HCT116 (cell line): ENCODE measurements at regions not wholly inside any gene's neighbourhood (a gene's known extent, or its start where the extent isn't known, plus 50 kb on each side); places are given as distances from the start of the nearest gene placed in this dataset.

ENCODE experiments used
- ATAC-seq: fragments of 200-7000 bp; cut with Tn5 transposase; 2 replicates; pipeline ENCODE4 v1.9.1; 2020; ENCODE audit warnings: mild to moderate bottlenecking, moderate library complexity
- BruUV-seq: library from RNA; stranded (reverse); fragments of 400-500 nt; replicated peaks from 2 replicates; lab custom pipeline; 2021; lab: Mats Ljungman, UMichigan
- CTCF ChIA-PET: fragments of 300-600 bp; sonication (Branson Sonifier 250); formaldehyde crosslinking; loops from one replicate; lab custom pipeline; 2021; ENCODE audit warnings: antibody characterized with exemption; lab: Charles Lee
- POLR2A ChIA-PET: fragments of 300-600, 350-600 bp; sonication (Branson Sonifier 250); formaldehyde crosslinking; loops from one replicate; lab custom pipeline; 2021; ENCODE audit warnings: antibody characterized with exemption; lab: Charles Lee
- RAD21 ChIA-PET, 2 experiments: fragments of 300-600 bp; sonication (Branson Sonifier 250); formaldehyde crosslinking; loops; one replicate each; lab custom pipeline; 2023; ENCODE audit warnings: low total read pairs in 2 of 2; ENCODE audit not compliant: uncharacterized antibody in 2 of 2, unreplicated experiment in 2 of 2, low non-redundant PET in 1 of 2; lab: Charles Lee
- DNase-seq: peaks from one replicate; pipeline ENCODE4 v3.0.0-alpha.2; 2010; ENCODE audit warnings: low read depth, low spot score
- H2AFZ ChIP-seq: fragments of 200-600 bp; shearing (Covaris generic), sonication (generic); 2 replicates; pipeline ENCODE4 v1.6.1; 2017; ENCODE audit warnings: low read depth, mixed run types, mixed read lengths, antibody characterized with exemption, low read length; ENCODE audit not compliant: poor library complexity, severe bottlenecking
- H3K27ac ChIP-seq: 2 replicates; pipeline ENCODE4 v1.5.1; 2012; ENCODE audit warnings: low read depth, low read length
- H3K27me3 ChIP-seq: fragments of 200-600 bp; sonication (generic); 2 replicates; pipeline ENCODE4 v1.6.1; 2016; ENCODE audit warnings: mixed run types, low read length, mixed read lengths; ENCODE audit not compliant: insufficient read depth
- H3K36me3 ChIP-seq, 2 experiments: fragments of 200-500 bp in 1 of 2; fragments of 200-600 bp in 1 of 2; sonication (Bioruptor generic) in 1 of 2; sonication (generic) in 1 of 2; 2 replicates each; pipeline versions ENCODE4 v1.5.1 to v1.6.1; 2014 to 2016; ENCODE audit warnings: low read length in 2 of 2, inconsistent platforms in 1 of 2, mixed read lengths in 1 of 2, mixed run types in 1 of 2; ENCODE audit not compliant: insufficient read depth in 2 of 2, control insufficient read depth in 1 of 2
- H3K4me1 ChIP-seq, 2 experiments: fragments of 200-600 bp in 1 of 2; sonication (generic) in 1 of 2; 2 replicates each; pipeline versions ENCODE4 v1.5.1 to v1.6.1; 2012 to 2017; ENCODE audit warnings: low read length in 2 of 2, inconsistent platforms in 1 of 2, mild to moderate bottlenecking in 1 of 2, mixed read lengths in 1 of 2, mixed run types in 1 of 2, moderate library complexity in 1 of 2; ENCODE audit not compliant: insufficient read depth in 2 of 2, control insufficient read depth in 1 of 2
- H3K4me2 ChIP-seq: fragments of 200-600 bp; sonication (generic); 2 replicates; pipeline ENCODE4 v1.6.1; 2017; ENCODE audit warnings: mixed run types, low read length, mixed read lengths
- H3K4me3 ChIP-seq, 2 experiments: fragments of 200-600 bp in 1 of 2; sonication (generic) in 1 of 2; replicated peaks in 1 of 2; 2 replicates each; pipeline ENCODE4 v1.5.1; 2011 to 2016; ENCODE audit warnings: low read length in 2 of 2, control low read depth in 1 of 2, low read depth in 1 of 2, mild to moderate bottlenecking in 1 of 2, mixed read lengths in 1 of 2, mixed run types in 1 of 2
- H3K79me2 ChIP-seq: fragments of 200-600 bp; sonication (generic); 2 replicates; pipeline ENCODE4 v1.6.1; 2017; ENCODE audit warnings: mild to moderate bottlenecking, mixed run types, low read length, moderate library complexity, mixed read lengths; ENCODE audit not compliant: insufficient read depth
- H3K9ac ChIP-seq: fragments of 200-600 bp; sonication (generic); 2 replicates; pipeline ENCODE4 v1.6.1; 2016; ENCODE audit warnings: low read length, mixed read lengths
- H3K9me2 ChIP-seq: fragments of 200-600 bp; sonication (generic), shearing (Covaris generic); 2 replicates; pipeline ENCODE4 v1.6.1; 2017; ENCODE audit warnings: mixed run types, mild to moderate bottlenecking, moderate library complexity; ENCODE audit not compliant: insufficient read depth
- H3K9me3 ChIP-seq, 2 experiments: fragments of 200-500 bp in 1 of 2; fragments of 200-600 bp in 1 of 2; sonication (Bioruptor generic) in 1 of 2; sonication (generic) in 1 of 2; 2 replicates each; pipeline ENCODE4 v1.6.1; 2014 to 2017; ENCODE audit warnings: low read length in 2 of 2, mixed read lengths in 2 of 2, inconsistent platforms in 1 of 2, low read depth in 1 of 2, mild to moderate bottlenecking in 1 of 2, mixed run types in 1 of 2, moderate library complexity in 1 of 2; ENCODE audit not compliant: control insufficient read depth in 1 of 2, insufficient read depth in 1 of 2
- H4K20me1 ChIP-seq: fragments of 200-600 bp; sonication (generic), shearing (Covaris generic); 2 replicates; pipeline ENCODE4 v1.6.1; 2017; ENCODE audit warnings: mixed run types, mild to moderate bottlenecking, moderate library complexity; ENCODE audit not compliant: insufficient read depth
- CBX3 ChIP-seq: IDR thresholded peaks from 2 replicates; pipeline ENCODE4 v1.6.1; 2012; ENCODE audit warnings: low read depth
- CEBPB ChIP-seq: IDR thresholded peaks from 2 replicates; pipeline ENCODE4 v1.6.1; 2012; ENCODE audit warnings: low read depth
- EGR1 ChIP-seq: IDR thresholded peaks from 2 replicates; pipeline ENCODE4 v1.6.1; 2012; ENCODE audit warnings: low read depth
- ELF1 ChIP-seq: IDR thresholded peaks from 2 replicates; pipeline ENCODE4 v1.6.1; 2012; ENCODE audit warnings: low read depth, borderline replicate concordance
- EZH2 ChIP-seq: fragments of 200-600 bp; sonication (generic); IDR thresholded peaks from 2 replicates; pipeline ENCODE4 v1.6.1; 2017; ENCODE audit warnings: antibody characterized with exemption, mixed run types
- EZH2phosphoT487 ChIP-seq: fragments of 200-600 bp; IDR thresholded peaks from 2 replicates; pipeline ENCODE4 v1.6.1; 2018; ENCODE audit warnings: antibody characterized with exemption, borderline replicate concordance
- FOSL1 ChIP-seq: IDR thresholded peaks from 2 replicates; pipeline ENCODE4 v1.6.1; 2012; ENCODE audit warnings: low read depth
- POLR2A ChIP-seq: IDR thresholded peaks from 2 replicates; pipeline ENCODE4 v1.7.0; 2011; ENCODE audit warnings: borderline replicate concordance; ENCODE audit not compliant: insufficient read depth, insufficient read length; ENCODE audit errors: extremely low read depth
- POLR2AphosphoS5 ChIP-seq: IDR thresholded peaks from 2 replicates; pipeline ENCODE4 v1.6.1; 2011; ENCODE audit warnings: mild to moderate bottlenecking, low read depth, low read length, moderate library complexity
- SIN3A ChIP-seq: IDR thresholded peaks from 2 replicates; pipeline ENCODE4 v1.6.1; 2012; ENCODE audit warnings: low read depth
- YY1 ChIP-seq: IDR thresholded peaks from 2 replicates; pipeline ENCODE4 v1.6.1; 2011; ENCODE audit warnings: low read length, low read depth, moderate library complexity, mild to moderate bottlenecking; ENCODE audit not compliant: insufficient replicate concordance; ENCODE audit errors: extremely low read depth
- ZFX ChIP-seq: fragments of 450-650 bp; IDR thresholded peaks from 2 replicates; pipeline ENCODE4 v1.6.1; 2017
- intact Hi-C: fragments of 100-400 bp; cut with micrococcal nuclease; formaldehyde crosslinking; loops from 2 replicates; pipeline ENCODE4 v1.10.0; 2022
- TF ChIP-seq, protein P1 (sequence below): IDR thresholded peaks from 2 replicates; pipeline ENCODE4 v1.6.1; 2012
- TF ChIP-seq, protein P2 (sequence below): IDR thresholded peaks from 2 replicates; pipeline ENCODE4 v1.6.1; 2012; ENCODE audit warnings: low read depth
- TF ChIP-seq, protein P3 (sequence below): IDR thresholded peaks from 2 replicates; pipeline ENCODE4 v1.6.1; 2012
- TF ChIP-seq, protein P4 (sequence below): IDR thresholded peaks from 2 replicates; pipeline ENCODE4 v1.6.1; 2011; ENCODE audit warnings: mild to moderate bottlenecking, low read length, moderate library complexity; ENCODE audit not compliant: insufficient replicate concordance; ENCODE audit errors: extremely low read depth
- TF ChIP-seq, protein P5 (sequence below), 3 experiments: fragments of 200-600 bp in 1 of 3; sonication (generic) in 1 of 3; IDR thresholded peaks in 2 of 3; conservative IDR thresholded peaks in 1 of 3; 2 replicates each; pipeline ENCODE4 v1.5.1; 2012 to 2017; ENCODE audit warnings: low read depth in 2 of 3, low read length in 2 of 3, antibody characterized with exemption in 1 of 3, borderline replicate concordance in 1 of 3, control low read depth in 1 of 3, mild to moderate bottlenecking in 1 of 3, mixed read lengths in 1 of 3, mixed run types in 1 of 3, moderate library complexity in 1 of 3; ENCODE audit not compliant: insufficient read depth in 1 of 3

DNA sequence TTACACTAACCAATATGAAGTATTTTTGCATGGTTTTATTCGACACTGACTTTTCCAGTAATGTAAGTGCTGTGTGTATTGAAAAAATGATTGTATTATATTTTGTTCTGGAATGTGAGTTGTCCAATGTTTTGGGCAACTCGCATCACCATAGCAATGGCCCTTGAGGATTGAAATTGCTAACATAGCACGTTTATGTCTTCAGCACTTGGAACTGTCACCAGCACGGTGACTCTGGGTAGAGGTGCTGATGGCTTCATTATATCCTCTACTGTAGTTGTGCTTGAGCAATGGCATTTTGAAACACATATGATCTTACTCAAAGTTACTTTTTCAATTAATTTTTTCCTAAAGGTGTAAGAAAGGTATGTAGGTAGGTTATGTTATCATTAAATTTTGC, 271.5 kb downstream of the ACTR3 start:
- CTCF ChIA-PET: no interaction called here
- H3K4me2 ChIP-seq: no peak overlapping the region
- H3K9me3 ChIP-seq: no peaks in the 10 kb centered on the region
- H2AFZ ChIP-seq: no peak overlapping the region
- H3K36me3 ChIP-seq: no peaks in the 10 kb centered on the region
- no peaks in the 10 kb centered on the region for H3K4me1 ChIP-seq
- no peaks in the 10 kb centered on the region for H3K79me2 ChIP-seq
- no peak overlapping the region for H3K4me3 ChIP-seq
- no peak overlapping the region for H3K27ac ChIP-seq
- H4K20me1 ChIP-seq: no peaks in the 10 kb centered on the region
- H3K27me3 ChIP-seq: no peaks in the 10 kb centered on the region
- TF ChIP-seq EGR1 (no peak), ELF1 (no peak), EZH2 (no peak), POLR2AphosphoS5 (no peak), CEBPB (no peak), YY1 (no peak), EZH2phosphoT487 (no peak), POLR2A (no peak), CBX3 (no peak), ZFX (no peak), SIN3A (no peak), FOSL1 (no peak)
- TF ChIP-seq, protein P1, sequence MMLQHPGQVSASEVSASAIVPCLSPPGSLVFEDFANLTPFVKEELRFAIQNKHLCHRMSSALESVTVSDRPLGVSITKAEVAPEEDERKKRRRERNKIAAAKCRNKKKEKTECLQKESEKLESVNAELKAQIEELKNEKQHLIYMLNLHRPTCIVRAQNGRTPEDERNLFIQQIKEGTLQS: no peak
- TF ChIP-seq, protein P2, sequence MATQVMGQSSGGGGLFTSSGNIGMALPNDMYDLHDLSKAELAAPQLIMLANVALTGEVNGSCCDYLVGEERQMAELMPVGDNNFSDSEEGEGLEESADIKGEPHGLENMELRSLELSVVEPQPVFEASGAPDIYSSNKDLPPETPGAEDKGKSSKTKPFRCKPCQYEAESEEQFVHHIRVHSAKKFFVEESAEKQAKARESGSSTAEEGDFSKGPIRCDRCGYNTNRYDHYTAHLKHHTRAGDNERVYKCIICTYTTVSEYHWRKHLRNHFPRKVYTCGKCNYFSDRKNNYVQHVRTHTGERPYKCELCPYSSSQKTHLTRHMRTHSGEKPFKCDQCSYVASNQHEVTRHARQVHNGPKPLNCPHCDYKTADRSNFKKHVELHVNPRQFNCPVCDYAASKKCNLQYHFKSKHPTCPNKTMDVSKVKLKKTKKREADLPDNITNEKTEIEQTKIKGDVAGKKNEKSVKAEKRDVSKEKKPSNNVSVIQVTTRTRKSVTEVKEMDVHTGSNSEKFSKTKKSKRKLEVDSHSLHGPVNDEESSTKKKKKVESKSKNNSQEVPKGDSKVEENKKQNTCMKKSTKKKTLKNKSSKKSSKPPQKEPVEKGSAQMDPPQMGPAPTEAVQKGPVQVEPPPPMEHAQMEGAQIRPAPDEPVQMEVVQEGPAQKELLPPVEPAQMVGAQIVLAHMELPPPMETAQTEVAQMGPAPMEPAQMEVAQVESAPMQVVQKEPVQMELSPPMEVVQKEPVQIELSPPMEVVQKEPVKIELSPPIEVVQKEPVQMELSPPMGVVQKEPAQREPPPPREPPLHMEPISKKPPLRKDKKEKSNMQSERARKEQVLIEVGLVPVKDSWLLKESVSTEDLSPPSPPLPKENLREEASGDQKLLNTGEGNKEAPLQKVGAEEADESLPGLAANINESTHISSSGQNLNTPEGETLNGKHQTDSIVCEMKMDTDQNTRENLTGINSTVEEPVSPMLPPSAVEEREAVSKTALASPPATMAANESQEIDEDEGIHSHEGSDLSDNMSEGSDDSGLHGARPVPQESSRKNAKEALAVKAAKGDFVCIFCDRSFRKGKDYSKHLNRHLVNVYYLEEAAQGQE: no peak
- TF ChIP-seq, protein P3, sequence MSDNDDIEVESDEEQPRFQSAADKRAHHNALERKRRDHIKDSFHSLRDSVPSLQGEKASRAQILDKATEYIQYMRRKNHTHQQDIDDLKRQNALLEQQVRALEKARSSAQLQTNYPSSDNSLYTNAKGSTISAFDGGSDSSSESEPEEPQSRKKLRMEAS: no peak
- TF ChIP-seq, protein P4, sequence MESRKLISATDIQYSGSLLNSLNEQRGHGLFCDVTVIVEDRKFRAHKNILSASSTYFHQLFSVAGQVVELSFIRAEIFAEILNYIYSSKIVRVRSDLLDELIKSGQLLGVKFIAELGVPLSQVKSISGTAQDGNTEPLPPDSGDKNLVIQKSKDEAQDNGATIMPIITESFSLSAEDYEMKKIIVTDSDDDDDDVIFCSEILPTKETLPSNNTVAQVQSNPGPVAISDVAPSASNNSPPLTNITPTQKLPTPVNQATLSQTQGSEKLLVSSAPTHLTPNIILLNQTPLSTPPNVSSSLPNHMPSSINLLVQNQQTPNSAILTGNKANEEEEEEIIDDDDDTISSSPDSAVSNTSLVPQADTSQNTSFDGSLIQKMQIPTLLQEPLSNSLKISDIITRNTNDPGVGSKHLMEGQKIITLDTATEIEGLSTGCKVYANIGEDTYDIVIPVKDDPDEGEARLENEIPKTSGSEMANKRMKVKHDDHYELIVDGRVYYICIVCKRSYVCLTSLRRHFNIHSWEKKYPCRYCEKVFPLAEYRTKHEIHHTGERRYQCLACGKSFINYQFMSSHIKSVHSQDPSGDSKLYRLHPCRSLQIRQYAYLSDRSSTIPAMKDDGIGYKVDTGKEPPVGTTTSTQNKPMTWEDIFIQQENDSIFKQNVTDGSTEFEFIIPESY: no peak
- TF ChIP-seq, protein P5, sequence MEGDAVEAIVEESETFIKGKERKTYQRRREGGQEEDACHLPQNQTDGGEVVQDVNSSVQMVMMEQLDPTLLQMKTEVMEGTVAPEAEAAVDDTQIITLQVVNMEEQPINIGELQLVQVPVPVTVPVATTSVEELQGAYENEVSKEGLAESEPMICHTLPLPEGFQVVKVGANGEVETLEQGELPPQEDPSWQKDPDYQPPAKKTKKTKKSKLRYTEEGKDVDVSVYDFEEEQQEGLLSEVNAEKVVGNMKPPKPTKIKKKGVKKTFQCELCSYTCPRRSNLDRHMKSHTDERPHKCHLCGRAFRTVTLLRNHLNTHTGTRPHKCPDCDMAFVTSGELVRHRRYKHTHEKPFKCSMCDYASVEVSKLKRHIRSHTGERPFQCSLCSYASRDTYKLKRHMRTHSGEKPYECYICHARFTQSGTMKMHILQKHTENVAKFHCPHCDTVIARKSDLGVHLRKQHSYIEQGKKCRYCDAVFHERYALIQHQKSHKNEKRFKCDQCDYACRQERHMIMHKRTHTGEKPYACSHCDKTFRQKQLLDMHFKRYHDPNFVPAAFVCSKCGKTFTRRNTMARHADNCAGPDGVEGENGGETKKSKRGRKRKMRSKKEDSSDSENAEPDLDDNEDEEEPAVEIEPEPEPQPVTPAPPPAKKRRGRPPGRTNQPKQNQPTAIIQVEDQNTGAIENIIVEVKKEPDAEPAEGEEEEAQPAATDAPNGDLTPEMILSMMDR (IDR thresholded peaks at IDR 0.05 in 2 of 3, conservative IDR thresholded peaks at IDR 0.05 in 1 of 3; ENCODE audit: borderline replicate concordance in 1 of 3, insufficient read depth in 1 of 3, low read depth in 2 of 3, low read length in 2 of 3): no peak
- BruUV-seq: no TSS peak
- POLR2A ChIA-PET: no interaction called here
- DNase-seq (no peak), ATAC-seq (no peak)
- no peaks in the 10 kb centered on the region for H3K9me2 ChIP-seq
- H3K9ac ChIP-seq: no peak overlapping the region
- RAD21 ChIA-PET: no interaction called here
- intact Hi-C loops: no loop called here
